ENCODE measurements at regions not wholly inside any gene's neighbourhood (a gene's known extent, or its start where the extent isn't known, plus 50 kb on each side); places are given as distances from the start of the nearest gene placed in this dataset.

GRCh38 chr6:163916315-163917081 is 502.0 kb downstream of the QKI start:
- DNase-seq (ENCODE audit: low spot score) = no peak

GRCh38 chr6:163915131-163915530 is 500.6 kb downstream of the QKI start:
- DNase-seq (ENCODE audit: low spot score) = no peak

GRCh38 chr6:163913045-163913444 is 498.5 kb downstream of the QKI start:
- no peak for DNase-seq (ENCODE audit: low spot score)

- DNase-seq (ENCODE audit: low spot score) = no peak
Measured at GRCh38 chr6:163906006-163906710, 491.6 kb downstream of the QKI start.

GRCh38 chr6:163904186-163904585 is 489.7 kb downstream of the QKI start:
- no peak for DNase-seq (ENCODE audit: low spot score)

- DNase-seq (ENCODE audit: low spot score) = no peak
Measured at GRCh38 chr6:163903541-163903940, 489.0 kb downstream of the QKI start.

- no peak for DNase-seq (ENCODE audit: low spot score)
Measured at GRCh38 chr6:163902993-163903392, 488.5 kb downstream of the QKI start.

- no peak for DNase-seq (ENCODE audit: low spot score)
Measured at GRCh38 chr6:163901681-163902080, 487.2 kb downstream of the QKI start.

GRCh38 chr6:163900570-163900969 is 486.1 kb downstream of the QKI start:
- no peak for DNase-seq (ENCODE audit: low spot score)

GRCh38 chr6:163897669-163898068 is 483.2 kb downstream of the QKI start:
- DNase-seq (ENCODE audit: low spot score) = no peak

- no peak for DNase-seq (ENCODE audit: low spot score)
Measured at GRCh38 chr6:163897030-163897429, 482.5 kb downstream of the QKI start.

GRCh38 chr6:163895162-163895561 is 480.6 kb downstream of the QKI start:
- DNase-seq (ENCODE audit: low spot score) = no peak

GRCh38 chr6:163893609-163894189 is 479.2 kb downstream of the QKI start:
- no peak for DNase-seq (ENCODE audit: low spot score)

- DNase-seq (ENCODE audit: low spot score) = no peak
Measured at GRCh38 chr6:163892824-163893561, 478.5 kb downstream of the QKI start.

- DNase-seq (ENCODE audit: low spot score) = no peak
Measured at GRCh38 chr6:163889904-163890514, 475.5 kb downstream of the QKI start.

GRCh38 chr6:163888030-163888819 is 473.7 kb downstream of the QKI start:
- no peak for DNase-seq (ENCODE audit: low spot score)

GRCh38 chr6:163886428-163886827 is 471.9 kb downstream of the QKI start:
- no peak for DNase-seq (ENCODE audit: low spot score)

- no peak for DNase-seq (ENCODE audit: low spot score)
Measured at GRCh38 chr6:163883984-163884383, 469.5 kb downstream of the QKI start.

- no peak for DNase-seq (ENCODE audit: low spot score)
Measured at GRCh38 chr6:163878698-163879097, 464.2 kb downstream of the QKI start.

GRCh38 chr6:163877877-163878639 is 463.5 kb downstream of the QKI start:
- no peak for DNase-seq (ENCODE audit: low spot score)

GRCh38 chr6:163876391-163876790 is 461.9 kb downstream of the QKI start:
- DNase-seq (ENCODE audit: low spot score) = no peak

Data from COLO829 (cell line).